ENCODE measurements at regions not wholly inside any gene's neighbourhood (a gene's known extent, or its start where the extent isn't known, plus 50 kb on each side); places are given as distances from the start of the nearest gene placed in this dataset.

GRCh38 chr4:36523182-36523581 lies 241.8 kb downstream of the DTHD1 start:
- no TSS peak for BruUV-seq (replicated peaks)
- Histone ChIP-seq H3K27ac (ENCODE audit: insufficient read depth, low read depth, low read length) (no peak overlapping the region), H3K79me2 (ENCODE audit: control insufficient read depth, insufficient read depth, low read length) (no peaks in the 10 kb centered on the region), H3K9me3 (replicated peaks; ENCODE audit: control insufficient read depth, insufficient read depth, low read length) (no peaks in the 10 kb centered on the region), H4K20me1 (replicated peaks; ENCODE audit: control insufficient read depth, extremely low read depth, insufficient read depth, low read length) (no peaks in the 10 kb centered on the region), H3K4me3 (replicated peaks in 1 of 3; ENCODE audit: insufficient read depth in 1 of 3, low read depth in 1 of 3, low read length in 3 of 3) (no peak overlapping the region), H3K9ac (replicated peaks; ENCODE audit: extremely low read depth, insufficient read depth, low read length) (no peak overlapping the region), H3K9me1 (replicated peaks; ENCODE audit: control insufficient read depth, extremely low read depth, insufficient read depth, low read length) (no peaks in the 10 kb centered on the region), H3K27me3 (ENCODE audit: control insufficient read depth in 2 of 2, insufficient read depth in 2 of 2, low read length in 2 of 2) (no peaks in the 10 kb centered on the region), H3K4me2 (ENCODE audit: insufficient read depth, low read length) (no peak overlapping the region), H3K36me3 (ENCODE audit: control insufficient read depth in 2 of 2, extremely low read depth in 1 of 2, insufficient read depth in 2 of 2, low read length in 2 of 2) (no peaks in the 10 kb centered on the region), H3K4me1 (ENCODE audit: control insufficient read depth, extremely low read depth, insufficient read depth, low read length) (no peaks in the 10 kb centered on the region), H2AFZ (ENCODE audit: low read depth, low read length) (no peak overlapping the region)
- POLR2A ChIA-PET = no interaction called here
- intact Hi-C loops (cut with micrococcal nuclease) (no loop called here), dilution Hi-C loops (cut with MboI; ENCODE audit: extremely low pct_ligation_motif_present, low sequenced_read_pairs) (no loop called here)
- no peak for FAIRE-seq
- CTCF ChIA-PET = no interaction called here
- no peak for DNase-seq (ENCODE audit: low read depth, low spot score)
- TF ChIP-seq FOS (IDR thresholded peaks at IDR 0.05; ENCODE audit: borderline replicate concordance, insufficient read depth, low read length) (no peak), POLR2AphosphoS5 (IDR thresholded peaks at IDR 0.05; ENCODE audit: insufficient read depth, low read depth, low read length) (no peak), JUN (IDR thresholded peaks at IDR 0.05; ENCODE audit: borderline replicate concordance, insufficient read depth, insufficient read length, low read depth) (no peak), MYC (IDR thresholded peaks at IDR 0.05; ENCODE audit: low read depth, low read length) (no peak), EZH2 (IDR thresholded peaks at IDR 0.05; ENCODE audit: borderline replicate concordance, low read depth, low read length, severe bottlenecking) (no peak), MAX (IDR thresholded peaks at IDR 0.05; ENCODE audit: insufficient read depth, insufficient read length) (no peak), CTCF (IDR thresholded peaks at IDR 0.05; ENCODE audit: extremely low read depth in 1 of 2, insufficient read depth in 1 of 2, low read depth in 1 of 2, low read length in 2 of 2) (no peak), GATA2 (IDR thresholded peaks at IDR 0.05; ENCODE audit: insufficient read depth, insufficient read length, low read depth, low read length) (no peak), POLR2A (IDR thresholded peaks at IDR 0.05; ENCODE audit: low read depth, low read length) (no peak)
